GM13977 (cell line): ENCODE measurements at regions not wholly inside any gene's neighbourhood (a gene's known extent, or its start where the extent isn't known, plus 50 kb on each side); places are given as distances from the start of the nearest gene placed in this dataset.

Source experiments
- DNase-seq: peaks from one replicate; pipeline ENCODE4 v3.0.0; 2012; ENCODE audit warnings: low spot score
- in situ Hi-C: fragments of 300-500 bp; cut with MboI; formaldehyde crosslinking; loops from one replicate; pipeline ENCODE4 v1.12.0; 2022; ENCODE audit warnings: low sequenced_read_pairs, low pct_unique_long_range_greater_than_20kb, mixed read lengths, inconsistent platforms; ENCODE audit not compliant: unreplicated experiment
- TF ChIP-seq, protein P1 (sequence below): IDR thresholded peaks from 2 replicates; pipeline ENCODE4 v1.5.1; 2012; ENCODE audit warnings: mild to moderate bottlenecking, control low read depth; ENCODE audit not compliant: insufficient read depth; ENCODE audit errors: extremely low read depth, missing control alignments

DNA sequence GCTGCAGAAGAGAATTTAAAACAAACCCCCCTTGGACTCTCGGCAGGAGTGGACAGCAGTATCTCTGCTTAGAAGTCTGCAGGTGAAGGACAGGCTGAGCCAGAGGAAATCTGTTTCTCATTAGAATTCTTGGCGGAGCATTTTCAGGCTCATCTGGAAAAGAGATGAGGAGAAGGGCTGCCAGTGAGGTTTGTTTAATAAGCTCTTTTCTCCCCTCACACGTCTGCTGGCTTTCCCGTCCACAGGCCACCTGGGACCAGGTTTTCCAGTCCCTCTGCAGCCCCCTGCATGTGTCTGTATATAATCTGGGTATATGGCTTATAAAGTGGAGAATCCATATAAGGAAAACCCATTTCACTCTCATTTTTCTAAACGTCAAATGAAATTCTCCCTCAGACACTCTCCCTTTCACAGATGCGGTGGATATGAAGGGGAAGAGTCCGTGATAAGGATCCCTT, 155.4 kb upstream of the TPM1 start:
- in situ Hi-C loops, result no loop called here
- no peak for DNase-seq
- TF ChIP-seq, protein P1, sequence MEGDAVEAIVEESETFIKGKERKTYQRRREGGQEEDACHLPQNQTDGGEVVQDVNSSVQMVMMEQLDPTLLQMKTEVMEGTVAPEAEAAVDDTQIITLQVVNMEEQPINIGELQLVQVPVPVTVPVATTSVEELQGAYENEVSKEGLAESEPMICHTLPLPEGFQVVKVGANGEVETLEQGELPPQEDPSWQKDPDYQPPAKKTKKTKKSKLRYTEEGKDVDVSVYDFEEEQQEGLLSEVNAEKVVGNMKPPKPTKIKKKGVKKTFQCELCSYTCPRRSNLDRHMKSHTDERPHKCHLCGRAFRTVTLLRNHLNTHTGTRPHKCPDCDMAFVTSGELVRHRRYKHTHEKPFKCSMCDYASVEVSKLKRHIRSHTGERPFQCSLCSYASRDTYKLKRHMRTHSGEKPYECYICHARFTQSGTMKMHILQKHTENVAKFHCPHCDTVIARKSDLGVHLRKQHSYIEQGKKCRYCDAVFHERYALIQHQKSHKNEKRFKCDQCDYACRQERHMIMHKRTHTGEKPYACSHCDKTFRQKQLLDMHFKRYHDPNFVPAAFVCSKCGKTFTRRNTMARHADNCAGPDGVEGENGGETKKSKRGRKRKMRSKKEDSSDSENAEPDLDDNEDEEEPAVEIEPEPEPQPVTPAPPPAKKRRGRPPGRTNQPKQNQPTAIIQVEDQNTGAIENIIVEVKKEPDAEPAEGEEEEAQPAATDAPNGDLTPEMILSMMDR, result no peak

DNA sequence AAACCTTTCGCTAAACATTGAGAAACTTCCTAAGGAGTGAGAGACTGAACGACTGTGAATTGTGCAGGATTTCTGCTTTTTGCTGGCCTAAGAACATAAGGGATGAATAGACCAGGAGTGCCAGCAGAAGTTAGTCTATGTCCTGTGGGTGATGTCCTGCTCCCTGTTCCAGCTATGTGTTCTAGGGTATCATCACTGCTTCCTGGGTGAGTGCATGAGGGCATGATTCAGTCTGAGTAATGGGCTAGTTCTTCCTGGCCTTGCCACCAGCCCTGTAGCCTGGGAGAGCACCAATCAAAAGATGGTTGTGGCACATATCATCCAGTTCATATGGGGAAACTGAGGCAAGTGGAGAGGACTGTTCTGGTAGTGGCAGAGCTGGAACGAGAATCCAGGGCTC, 153.9 kb upstream of the TPM1 start:
- in situ Hi-C loops, result no loop called here
- DNase-seq, result no peak
- TF ChIP-seq, protein P1, result no peak

DNA sequence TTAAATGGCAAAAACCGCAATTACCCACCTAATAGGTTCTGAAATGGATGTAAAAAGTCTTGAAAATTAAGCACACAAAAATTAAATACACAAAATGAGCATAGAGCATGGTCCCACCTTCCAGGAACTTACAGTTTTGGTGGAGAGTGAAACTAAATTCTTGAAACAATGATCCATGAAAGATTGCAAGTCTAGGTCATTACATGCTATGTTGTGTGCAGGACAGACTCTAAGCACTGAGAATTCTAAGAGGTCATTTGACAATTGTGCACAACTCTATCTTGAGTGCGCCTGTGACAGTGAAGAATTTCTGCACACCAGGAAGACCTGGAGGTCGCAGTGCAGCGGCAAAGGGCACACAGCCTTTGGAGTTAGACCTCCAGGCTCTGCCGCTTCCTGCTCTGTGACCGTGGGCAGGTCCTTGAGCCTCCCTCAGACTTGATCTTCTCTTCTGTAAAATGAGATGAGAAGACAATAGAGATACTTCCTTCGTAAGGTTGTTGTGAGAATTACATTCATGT, 153.3 kb upstream of the TPM1 start:
- DNase-seq, result no peak
- TF ChIP-seq, protein P1, result no peak
- in situ Hi-C loops, result no loop called here

- in situ Hi-C loops, result no loop called here
- TF ChIP-seq, protein P1, result no peak
- DNase-seq, result no peak
These were observed 152.6 kb upstream of the TPM1 start for GRCh38 chr15:62889734-62890505.

DNA sequence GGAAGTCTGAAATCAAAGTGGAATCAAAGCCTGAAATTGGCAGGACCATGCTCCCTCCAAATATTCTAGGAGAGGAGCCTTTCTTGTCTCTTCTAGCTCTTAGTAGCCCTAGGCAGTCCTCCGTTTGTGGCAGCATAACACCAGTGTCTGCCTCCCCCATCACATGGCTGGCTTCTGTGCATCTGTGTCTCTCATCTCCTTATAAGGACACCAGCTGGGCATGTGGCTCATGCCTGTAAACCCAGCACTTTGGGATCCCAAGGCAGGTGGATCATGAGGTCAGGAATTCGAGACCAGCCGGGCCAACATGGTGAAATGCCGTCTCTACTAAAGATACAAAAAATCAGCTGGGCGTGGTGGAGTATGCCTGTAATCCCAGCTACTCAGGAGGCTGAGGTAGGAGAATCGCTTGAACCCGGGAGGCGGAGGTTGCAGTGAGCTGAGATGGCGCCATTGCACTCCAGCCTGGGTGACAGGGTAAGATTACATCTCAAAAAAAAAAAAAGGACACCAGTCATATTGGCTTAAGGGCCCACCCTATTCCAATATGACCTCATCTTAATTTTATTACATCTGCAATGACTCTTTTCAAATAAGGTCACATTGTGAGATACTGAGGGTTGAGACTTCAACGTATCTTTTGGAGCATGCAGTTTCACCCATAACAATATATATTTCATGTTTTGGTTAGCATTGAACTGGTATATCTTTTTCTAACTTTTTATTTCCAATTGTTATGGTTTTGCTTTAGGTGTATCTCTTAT, 148.0 kb upstream of the TPM1 start:
- in situ Hi-C loops, result no loop called here
- TF ChIP-seq, protein P1, result no peak
- DNase-seq, result no peak

- in situ Hi-C loops, result no loop called here
- no peak for DNase-seq
- TF ChIP-seq, protein P1, result no peak
These were observed 147.2 kb upstream of the TPM1 start for GRCh38 chr15:62895139-62895866.
